SK-N-SH (cell line): ENCODE measurements at regions not wholly inside any gene's neighbourhood (a gene's known extent, or its start where the extent isn't known, plus 50 kb on each side); places are given as distances from the start of the nearest gene placed in this dataset.

Experiments
- CTCF ChIA-PET: fragments of 300-600, 350-600 bp; formaldehyde crosslinking; extraction: SDS; loops from one replicate; lab custom pipeline; 2021; lab: Yijun Ruan, JAX
- POLR2A ChIA-PET: fragments of 350-600 bp; sonication (Branson Sonifier 250); formaldehyde crosslinking; extraction: SDS; loops from one replicate; lab custom pipeline; 2020; ENCODE audit warnings: antibody characterized with exemption, inconsistent platforms; lab: Yijun Ruan, JAX
- DNase-seq: peaks from one replicate; pipeline ENCODE4 v3.0.0; 2012
- H2AFZ ChIP-seq: fragments of 200-600 bp; sonication (generic); 2 replicates; pipeline ENCODE4 v1.8.1; 2016; ENCODE audit warnings: antibody characterized with exemption, mild to moderate bottlenecking, low read depth
- H3F3A ChIP-seq: fragments of 200-600 bp; sonication (generic); replicated peaks from 2 replicates; pipeline ENCODE3; 2016; ENCODE audit warnings: antibody characterized with exemption, mild to moderate bottlenecking; ENCODE audit not compliant: insufficient read depth
- H3K27ac ChIP-seq, 2 experiments: fragments of 200-500 bp in 1 of 2; fragments of 200-600 bp in 1 of 2; sonication (Bioruptor generic) in 1 of 2; sonication (generic), shearing (Covaris generic) in 1 of 2; 2 replicates each; pipeline versions ENCODE4 v1.5.1 to v1.6.1; 2014 to 2016; ENCODE audit warnings: low read depth in 2 of 2, inconsistent platforms in 1 of 2, low read length in 1 of 2, mild to moderate bottlenecking in 1 of 2, mixed read lengths in 1 of 2
- H3K27me3 ChIP-seq: fragments of 200-600 bp; sonication (generic), shearing (Covaris generic); 2 replicates; pipeline ENCODE4 v1.6.1; 2016; ENCODE audit warnings: mixed run types; ENCODE audit not compliant: insufficient read depth
- H3K36me3 ChIP-seq, 2 experiments: fragments of 200-500 bp in 1 of 2; fragments of 200-600 bp in 1 of 2; sonication (Bioruptor generic) in 1 of 2; sonication (generic) in 1 of 2; replicated peaks in 1 of 2; 2 replicates each; pipeline versions ENCODE3 to v1.5.1; 2014 to 2016; ENCODE audit warnings: low read length in 1 of 2, mild to moderate bottlenecking in 1 of 2; ENCODE audit not compliant: insufficient read depth in 2 of 2, control insufficient read depth in 1 of 2
- H3K4me1 ChIP-seq, 2 experiments: fragments of 200-500 bp in 1 of 2; fragments of 200-600 bp in 1 of 2; sonication (Bioruptor generic) in 1 of 2; sonication (generic), shearing (Covaris generic) in 1 of 2; 2 replicates each; pipeline versions ENCODE4 v1.5.1 to v1.6.1; 2014 to 2016; ENCODE audit warnings: low read depth in 1 of 2, low read length in 1 of 2, mixed run types in 1 of 2; ENCODE audit not compliant: insufficient read depth in 2 of 2, control insufficient read depth in 1 of 2
- H3K4me2 ChIP-seq: fragments of 200-600 bp; sonication (generic), shearing (Covaris generic); 2 replicates; pipeline ENCODE4 v1.6.1; 2017; ENCODE audit warnings: mixed run types
- H3K4me3 ChIP-seq, 2 experiments: fragments of 200-500 bp in 1 of 2; fragments of 200-600 bp in 1 of 2; sonication (Bioruptor generic) in 1 of 2; sonication (generic), shearing (Covaris generic) in 1 of 2; 2 replicates each; pipeline versions ENCODE4 v1.5.1 to v1.8.1; 2014 to 2016; ENCODE audit warnings: low read depth in 2 of 2, inconsistent platforms in 1 of 2, low read length in 1 of 2, mild to moderate bottlenecking in 1 of 2, mixed read lengths in 1 of 2, moderate library complexity in 1 of 2
- H3K79me2 ChIP-seq: fragments of 200-600 bp; sonication (generic); 2 replicates; pipeline ENCODE4 v1.8.1; 2017; ENCODE audit warnings: mild to moderate bottlenecking; ENCODE audit not compliant: insufficient read depth
- H3K9ac ChIP-seq: fragments of 200-600 bp; sonication (generic); 2 replicates; pipeline ENCODE4 v1.6.1; 2017; ENCODE audit warnings: mixed run types
- H3K9me2 ChIP-seq: fragments of 200-600 bp; sonication (generic); 2 replicates; pipeline ENCODE4 v1.6.1; 2017; ENCODE audit warnings: mixed run types
- H3K9me3 ChIP-seq: fragments of 200-600 bp; sonication (generic); 2 replicates; pipeline ENCODE4 v1.6.1; 2017; ENCODE audit warnings: mixed run types, mild to moderate bottlenecking, moderate library complexity
- H4K20me1 ChIP-seq: fragments of 200-600 bp; sonication (generic); 2 replicates; pipeline ENCODE4 v1.6.1; 2017; ENCODE audit warnings: mild to moderate bottlenecking, mixed run types; ENCODE audit not compliant: insufficient read depth
- CHD2 ChIP-seq: fragments of 150-350 bp; IDR thresholded peaks from 2 replicates; pipeline ENCODE4 v1.6.1; 2018; ENCODE audit warnings: low read length; ENCODE audit not compliant: partially characterized antibody
- CTCF ChIP-seq: fragments of 200-600 bp; sonication (generic); IDR thresholded peaks from 2 replicates; pipeline ENCODE4 v1.6.1; 2017; ENCODE audit warnings: antibody characterized with exemption, mild to moderate bottlenecking, moderate library complexity
- ELF1 ChIP-seq: IDR thresholded peaks from 2 replicates; pipeline ENCODE4 v1.4.0; 2012
- EP300 ChIP-seq, 2 experiments: IDR thresholded peaks; 2 replicates each; pipeline versions ENCODE4 v1.4.0 to v1.6.1; 2012; ENCODE audit warnings: borderline replicate concordance in 1 of 2, low read depth in 1 of 2, low read length in 1 of 2
- EZH2phosphoT487 ChIP-seq: fragments of 200-600 bp; sonication (generic); IDR thresholded peaks from 2 replicates; pipeline ENCODE4 v1.6.1; 2017; ENCODE audit warnings: low read depth, mixed run types, mild to moderate bottlenecking, antibody characterized with exemption, moderate library complexity, borderline replicate concordance
- GABPA ChIP-seq: IDR thresholded peaks from 2 replicates; pipeline ENCODE4 v1.4.0; 2012; ENCODE audit warnings: low read depth, mild to moderate bottlenecking
- MXI1 ChIP-seq: IDR thresholded peaks from 2 replicates; pipeline ENCODE4 v1.6.1; 2012; ENCODE audit warnings: mild to moderate bottlenecking, low read depth, low read length, improper control_type of control experiment
- NFIC ChIP-seq: IDR thresholded peaks from 2 replicates; pipeline ENCODE4 v1.4.0; 2012; ENCODE audit warnings: borderline replicate concordance
- RCOR1 ChIP-seq: fragments of 150-350 bp; IDR thresholded peaks from 2 replicates; pipeline ENCODE4 v1.6.1; 2017; ENCODE audit warnings: antibody characterized with exemption, low read length
- REST ChIP-seq: IDR thresholded peaks from 2 replicates; pipeline ENCODE4 v1.6.1; 2012; ENCODE audit warnings: mild to moderate bottlenecking, low read depth, low read length, moderate library complexity
- RXRA ChIP-seq: IDR thresholded peaks from 2 replicates; pipeline ENCODE4 v1.4.0; 2012; ENCODE audit warnings: low read depth, mild to moderate bottlenecking, borderline replicate concordance
- TAF1 ChIP-seq: IDR thresholded peaks from 2 replicates; pipeline ENCODE4 v1.6.1; 2012; ENCODE audit warnings: low read depth, mild to moderate bottlenecking, low read length, moderate library complexity, borderline replicate concordance
- TCF12 ChIP-seq: IDR thresholded peaks from 2 replicates; pipeline ENCODE4 v1.4.0; 2012
- USF1 ChIP-seq: IDR thresholded peaks from 2 replicates; pipeline ENCODE4 v1.4.0; 2012; ENCODE audit warnings: low read depth, borderline replicate concordance
- USF2 ChIP-seq: fragments of 150-350 bp; IDR thresholded peaks from 2 replicates; pipeline ENCODE4 v1.6.1; 2017; ENCODE audit warnings: antibody characterized with exemption, low read length, low read depth, borderline replicate concordance
- WGBS: methylation state at CpG from one replicate; pipeline ENCODE4 v1.1.6; 2017; ENCODE audit warnings: low lambda C conversion rate; 5-methylcytosine and 5-hydroxymethylcytosine counted together

- CTCF ChIA-PET = interaction anchor here (1.2 kb wide), 1 partner anchor 265 kb away, joined by 3 read pairs; no protein-coding TSS in a partner anchor
Observed at GRCh38 chr20:50434653-50435396, 75.4 kb upstream of the PTPN1 start.

More at GRCh38 chr20:50434653-50435396, 75.4 kb upstream of the PTPN1 start:
- WGBS = 80% methylated on average over 5 of the region's 6 CpGs
- no peak for DNase-seq
- Histone ChIP-seq H3K36me3 (no peaks in the 10 kb centered on the region), H3K4me1 (0 out of 4 replicates have a peak, but pooled peaks cover 0 to 7% of the 10 kb centered on the region in 2 experiments), H3K9me3 (no peaks in the 10 kb centered on the region), H2AFZ (no peak overlapping the region), H3K4me2 (no peak overlapping the region), H3K4me3 (no peak overlapping the region), H3K9me2 (no peaks in the 10 kb centered on the region), H4K20me1 (no peaks in the 10 kb centered on the region), H3K79me2 (no peaks in the 10 kb centered on the region), H3F3A (peaks cover 11% of the 10 kb centered on the region), H3K27me3 (no peaks in the 10 kb centered on the region), H3K27ac (no peak overlapping the region), H3K9ac (no peak overlapping the region)
- no peak for TF ChIP-seq RCOR1
- no peak for TF ChIP-seq USF1
- no peak for TF ChIP-seq MXI1
- TF ChIP-seq NFIC = no peak
- no peak for TF ChIP-seq GABPA
- TF ChIP-seq EP300 (IDR thresholded peaks at IDR 0.05; ENCODE audit: borderline replicate concordance in 1 of 2, low read depth in 1 of 2, low read length in 1 of 2) = no peak
- TF ChIP-seq CTCF = no peak
- no peak for TF ChIP-seq USF2
- no peak for TF ChIP-seq RXRA
- no peak for TF ChIP-seq TCF12
- TF ChIP-seq REST = no peak
- no peak for TF ChIP-seq TAF1
- TF ChIP-seq EZH2phosphoT487 = no peak
- TF ChIP-seq CHD2 = no peak
- TF ChIP-seq ELF1 = no peak
- POLR2A ChIA-PET = no interaction called here
